ENCODE measurements at regions not wholly inside any gene's neighbourhood (a gene's known extent, or its start where the extent isn't known, plus 50 kb on each side); places are given as distances from the start of the nearest gene placed in this dataset.

DNA sequence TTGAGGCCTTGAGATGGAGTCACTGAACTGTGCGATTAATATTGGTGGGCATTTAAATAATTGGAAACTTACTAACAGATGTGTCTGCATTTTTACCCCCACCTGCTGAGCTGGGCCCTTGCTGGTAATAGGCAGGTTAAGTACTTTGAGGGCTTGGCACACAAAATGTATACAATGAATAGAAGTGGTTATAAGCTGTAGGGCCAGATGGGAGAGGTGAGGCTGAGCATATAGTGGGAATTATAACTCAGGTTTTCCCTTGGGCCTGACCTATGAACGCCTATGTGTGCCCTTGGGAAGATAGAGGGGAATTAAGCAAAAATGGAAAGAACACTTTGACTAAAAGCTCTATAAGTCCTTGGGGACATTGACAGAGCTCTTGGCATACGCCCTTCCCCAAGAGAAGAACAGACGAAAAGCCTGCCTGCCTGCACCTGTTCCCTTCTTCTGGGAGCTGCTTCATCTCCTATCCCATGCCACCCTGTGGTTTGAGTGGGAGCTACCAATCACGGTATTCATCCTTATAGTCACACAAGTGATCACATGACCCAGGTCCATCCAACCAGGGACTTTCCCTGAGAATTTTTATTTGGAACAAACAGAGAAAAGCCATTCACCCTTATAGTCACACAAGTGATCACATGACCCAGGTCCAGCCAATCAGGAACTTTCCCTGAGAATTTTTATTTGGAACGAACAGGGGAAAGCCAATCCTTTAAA lies 260.7 kb upstream of the CSF3R start:
- Histone ChIP-seq H3K9me3 (peaks cover 0 to 4% (median 0%) of the 10 kb centered on the region in 3 donors), H3K4me3 (no peak overlapping the region), H3K27ac (no peak overlapping the region), H3K27me3 (peaks cover 0 to 46% (median 0%) of the 10 kb centered on the region in 4 donors), H3K4me1 (no peaks in the 10 kb centered on the region), H3K36me3 (no peaks in the 10 kb centered on the region)
- intact Hi-C loops (cut with DNase I), result no loop called here
- DNase-seq, result no peak
- no peak for TF ChIP-seq POLR2A (IDR thresholded peaks at IDR 0.05)
- TF ChIP-seq, protein P1, sequence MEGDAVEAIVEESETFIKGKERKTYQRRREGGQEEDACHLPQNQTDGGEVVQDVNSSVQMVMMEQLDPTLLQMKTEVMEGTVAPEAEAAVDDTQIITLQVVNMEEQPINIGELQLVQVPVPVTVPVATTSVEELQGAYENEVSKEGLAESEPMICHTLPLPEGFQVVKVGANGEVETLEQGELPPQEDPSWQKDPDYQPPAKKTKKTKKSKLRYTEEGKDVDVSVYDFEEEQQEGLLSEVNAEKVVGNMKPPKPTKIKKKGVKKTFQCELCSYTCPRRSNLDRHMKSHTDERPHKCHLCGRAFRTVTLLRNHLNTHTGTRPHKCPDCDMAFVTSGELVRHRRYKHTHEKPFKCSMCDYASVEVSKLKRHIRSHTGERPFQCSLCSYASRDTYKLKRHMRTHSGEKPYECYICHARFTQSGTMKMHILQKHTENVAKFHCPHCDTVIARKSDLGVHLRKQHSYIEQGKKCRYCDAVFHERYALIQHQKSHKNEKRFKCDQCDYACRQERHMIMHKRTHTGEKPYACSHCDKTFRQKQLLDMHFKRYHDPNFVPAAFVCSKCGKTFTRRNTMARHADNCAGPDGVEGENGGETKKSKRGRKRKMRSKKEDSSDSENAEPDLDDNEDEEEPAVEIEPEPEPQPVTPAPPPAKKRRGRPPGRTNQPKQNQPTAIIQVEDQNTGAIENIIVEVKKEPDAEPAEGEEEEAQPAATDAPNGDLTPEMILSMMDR (IDR thresholded peaks at IDR 0.05), result no peak
- 70 to 74% methylated on average over 6 of the region's 6 CpGs for WGBS, 2 donors

DNA sequence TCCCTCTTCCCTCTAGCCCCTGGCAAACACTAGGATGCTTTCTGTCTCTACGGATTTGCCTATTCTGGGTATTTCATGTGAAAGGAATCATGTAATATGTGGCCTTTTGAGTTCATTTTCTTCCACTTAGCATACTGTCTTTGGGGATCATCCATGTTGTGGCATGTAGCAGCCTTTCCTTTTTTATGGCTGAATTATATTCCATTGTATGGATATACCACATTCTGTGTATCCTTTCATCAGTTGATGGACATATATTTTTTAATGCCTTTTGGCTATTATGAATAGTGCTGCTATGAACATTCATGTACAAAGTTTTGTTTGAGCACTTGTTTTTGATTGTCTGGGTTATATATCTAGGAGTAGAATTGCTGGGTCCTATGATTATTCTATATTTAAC lies 258.4 kb upstream of the CSF3R start:
- Histone ChIP-seq H3K9me3 (peaks cover 0 to 4% (median 0%) of the 10 kb centered on the region in 3 donors), H3K36me3 (no peaks in the 10 kb centered on the region), H3K27me3 (peaks cover 0 to 59% (median 0%) of the 10 kb centered on the region in 4 donors), H3K27ac (no peak overlapping the region), H3K4me1 (no peaks in the 10 kb centered on the region), H3K4me3 (no peak overlapping the region)
- intact Hi-C loops (cut with DNase I), result no loop called here
- no peak for TF ChIP-seq POLR2A (IDR thresholded peaks at IDR 0.05)
- TF ChIP-seq, protein P1 (IDR thresholded peaks at IDR 0.05), result no peak
- 83 to 88% methylated on average over 1 of the region's 1 CpG for WGBS, 2 donors
- no peak for DNase-seq

DNA sequence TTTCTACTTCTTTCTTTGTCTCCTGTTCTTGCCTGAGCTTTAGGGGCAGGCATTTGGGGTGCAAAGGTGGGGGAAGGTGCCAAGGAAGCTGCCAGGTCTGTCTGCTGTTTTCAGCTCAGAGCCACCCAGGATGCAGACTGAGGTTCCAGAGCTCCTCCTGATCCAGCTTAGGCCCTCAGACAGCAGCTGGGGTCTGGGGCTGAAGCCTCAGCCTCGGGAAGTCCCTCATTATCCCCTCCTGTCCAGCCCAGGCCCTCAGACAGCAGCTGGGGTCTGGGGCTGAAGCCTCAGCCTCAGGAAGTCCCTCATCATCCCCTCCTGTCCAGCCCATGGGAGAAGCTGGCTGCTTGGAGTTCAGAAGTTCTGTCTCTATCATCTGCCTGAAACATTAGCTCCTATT lies 257.7 kb upstream of the CSF3R start:
- WGBS, 2 donors, result no CpG with 5 or more reads among the region's 1 CpG
- DNase-seq, result no peak
- intact Hi-C loops (cut with DNase I), result no loop called here
- TF ChIP-seq, protein P1 (IDR thresholded peaks at IDR 0.05), result no peak
- TF ChIP-seq POLR2A (IDR thresholded peaks at IDR 0.05), result no peak
- H3K4me3 ChIP-seq, result no peak overlapping the region
- no peaks in the 10 kb centered on the region for H3K4me1 ChIP-seq
- H3K27ac ChIP-seq, result no peak overlapping the region
- no peaks in the 10 kb centered on the region for H3K36me3 ChIP-seq
- peaks cover 0 to 4% (median 0%) of the 10 kb centered on the region in 3 donors for H3K9me3 ChIP-seq
- peaks cover 0 to 63% (median 0%) of the 10 kb centered on the region in 4 donors for H3K27me3 ChIP-seq

DNA sequence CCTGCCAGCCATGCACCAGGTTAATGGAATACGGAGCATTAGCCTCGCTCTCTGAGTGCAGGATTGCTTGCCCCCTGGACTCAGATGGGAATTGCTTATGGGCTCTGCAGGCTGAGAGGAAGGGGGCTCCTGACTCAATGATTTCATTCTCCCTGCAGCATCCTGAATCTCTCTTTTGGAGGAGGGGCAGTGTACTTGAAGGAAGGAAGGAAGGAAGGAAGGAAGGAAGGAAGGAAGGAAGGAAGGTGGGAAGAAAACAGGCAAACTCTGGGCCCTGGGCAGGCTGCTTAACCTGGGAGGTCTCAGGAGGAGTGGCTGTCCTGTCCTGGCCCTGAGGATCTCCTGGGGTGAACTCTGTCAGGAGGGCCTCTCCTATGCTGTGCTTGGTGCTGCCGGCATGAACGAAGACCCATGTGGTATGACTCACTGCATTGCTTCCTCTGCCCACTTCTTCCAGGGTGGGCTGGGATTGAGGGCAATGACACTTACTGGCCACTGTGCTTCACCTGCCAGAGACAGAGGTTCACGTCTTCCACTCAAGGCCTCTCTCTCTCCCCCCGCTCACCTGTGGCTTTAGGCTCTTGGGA lies 257.1 kb upstream of the CSF3R start:
- Histone ChIP-seq H3K36me3 (no peaks in the 10 kb centered on the region), H3K27me3 (peaks cover 0 to 69% (median 0%) of the 10 kb centered on the region in 4 donors), H3K27ac (no peak overlapping the region), H3K9me3 (peaks cover 0 to 4% (median 0%) of the 10 kb centered on the region in 3 donors), H3K4me1 (no peaks in the 10 kb centered on the region), H3K4me3 (no peak overlapping the region)
- TF ChIP-seq POLR2A (IDR thresholded peaks at IDR 0.05), result no peak
- TF ChIP-seq, protein P1 (IDR thresholded peaks at IDR 0.05), result no peak
- intact Hi-C loops (cut with DNase I), result no loop called here
- no peak for DNase-seq
- 73 to 76% methylated on average over 2 to 5 of the region's 6 CpGs for WGBS, 2 donors

- intact Hi-C loops (cut with DNase I), result no loop called here
- peaks cover 0 to 85% (median 0%) of the 10 kb centered on the region in 4 donors for H3K27me3 ChIP-seq
- peaks cover 0 to 4% (median 0%) of the 10 kb centered on the region in 3 donors for H3K9me3 ChIP-seq
- H3K4me3 ChIP-seq, result no peak overlapping the region
- 53 to 63% methylated on average over 5 of the region's 5 CpGs for WGBS, 2 donors
- H3K36me3 ChIP-seq, result no peaks in the 10 kb centered on the region
- H3K27ac ChIP-seq, result no peak overlapping the region
- H3K4me1 ChIP-seq, result no peaks in the 10 kb centered on the region
- no peak for DNase-seq
- no peak for TF ChIP-seq POLR2A (IDR thresholded peaks at IDR 0.05)
- TF ChIP-seq, protein P1 (IDR thresholded peaks at IDR 0.05), result no peak
Measured at GRCh38 chr1:36738245-36738644, 255.5 kb upstream of the CSF3R start.

All from esophagus squamous epithelium (tissue), 5 donors.